Panc1 (cell line): ENCODE measurements at regions not wholly inside any gene's neighbourhood (a gene's known extent, or its start where the extent isn't known, plus 50 kb on each side); places are given as distances from the start of the nearest gene placed in this dataset.

Experiments used
- ATAC-seq: fragments of 200-7000 bp; cut with Tn5 transposase; 2 replicates; pipeline ENCODE4 v1.9.1; 2020; ENCODE audit warnings: mild to moderate bottlenecking, moderate library complexity
- BruUV-seq: library from RNA; stranded (reverse); fragments of 400-500 nt; replicated peaks from 2 replicates; lab custom pipeline; 2021; lab: Mats Ljungman, UMichigan
- CTCF ChIA-PET: fragments of 300-600 bp; sonication (Branson Sonifier 250); formaldehyde crosslinking; loops from one replicate; lab custom pipeline; 2022; ENCODE audit warnings: antibody characterized with exemption; lab: Charles Lee
- POLR2A ChIA-PET: fragments of 300-600 bp; sonication (Branson Sonifier 250); formaldehyde crosslinking; loops from one replicate; lab custom pipeline; 2022; ENCODE audit warnings: antibody characterized with exemption; lab: Charles Lee
- DNase-seq: peaks from one replicate; pipeline ENCODE4 v3.0.0-alpha.2; 2010; ENCODE audit warnings: low read depth, low spot score
- H3K27ac ChIP-seq: 2 replicates; pipeline ENCODE4 v1.5.1; 2011; ENCODE audit warnings: mild to moderate bottlenecking, low read length, inconsistent platforms
- H3K27me3 ChIP-seq: fragments of 200-500 bp; sonication (Bioruptor generic); 2 replicates; pipeline ENCODE4 v1.6.0; 2014; ENCODE audit warnings: low read length, inconsistent platforms; ENCODE audit not compliant: control insufficient read depth, insufficient read depth
- H3K36me3 ChIP-seq: fragments of 200-500 bp; sonication (Bioruptor generic); 2 replicates; pipeline ENCODE4 v1.5.1; 2014; ENCODE audit warnings: inconsistent platforms, mild to moderate bottlenecking, low read length, moderate library complexity; ENCODE audit not compliant: control insufficient read depth, insufficient read depth
- H3K4me1 ChIP-seq: 2 replicates; pipeline ENCODE4 v1.5.1; 2011; ENCODE audit warnings: inconsistent platforms, mild to moderate bottlenecking, low read length, moderate library complexity; ENCODE audit not compliant: control insufficient read depth, insufficient read depth
- H3K4me3 ChIP-seq, 2 experiments: 2 replicates each; pipeline ENCODE4 v1.5.1; 2011 to 2012; ENCODE audit warnings: low read depth in 2 of 2, low read length in 2 of 2, mild to moderate bottlenecking in 2 of 2, inconsistent platforms in 1 of 2, moderate library complexity in 1 of 2
- H3K9me3 ChIP-seq: fragments of 200-500 bp; sonication (Bioruptor generic); 2 replicates; pipeline ENCODE4 v1.5.1; 2014; ENCODE audit warnings: low read depth, mild to moderate bottlenecking, inconsistent platforms, low read length, moderate library complexity; ENCODE audit not compliant: control insufficient read depth, insufficient read depth
- POLR2AphosphoS5 ChIP-seq: IDR thresholded peaks from 2 replicates; pipeline ENCODE4 v1.6.1; 2012; ENCODE audit warnings: mild to moderate bottlenecking, low read depth, low read length, moderate library complexity
- REST ChIP-seq, 2 experiments: IDR thresholded peaks; 2 replicates each; pipeline ENCODE4 v1.6.1; 2011 to 2012; ENCODE audit warnings: low read depth in 2 of 2, control low read depth in 1 of 2, low read length in 1 of 2, mild to moderate bottlenecking in 1 of 2, moderate library complexity in 1 of 2; ENCODE audit not compliant: insufficient read depth in 1 of 2
- SIN3A ChIP-seq: IDR thresholded peaks from 2 replicates; pipeline ENCODE4 v1.6.1; 2012; ENCODE audit warnings: low read depth, mild to moderate bottlenecking, low read length, moderate library complexity, borderline replicate concordance; ENCODE audit not compliant: insufficient read depth
- TCF7L2 ChIP-seq: IDR thresholded peaks from 2 replicates; pipeline ENCODE4 v1.6.1; 2011; ENCODE audit warnings: mild to moderate bottlenecking, low read depth, low read length, inconsistent platforms
- in situ Hi-C: cut with HindIII; loops from 2 replicates; pipeline ENCODE4 v1.10.0; 2016; ENCODE audit warnings: low sequenced_read_pairs, low pct_unique_long_range_greater_than_20kb
- intact Hi-C: fragments of 100-400 bp; cut with micrococcal nuclease; formaldehyde crosslinking; loops from one replicate; pipeline ENCODE4 v1.10.0; 2022; ENCODE audit not compliant: unreplicated experiment
- TF ChIP-seq, protein P1 (sequence below): fragments of 450-650 bp; IDR thresholded peaks from 2 replicates; pipeline ENCODE4 v1.5.1; 2017; ENCODE audit warnings: mild to moderate bottlenecking

DNA sequence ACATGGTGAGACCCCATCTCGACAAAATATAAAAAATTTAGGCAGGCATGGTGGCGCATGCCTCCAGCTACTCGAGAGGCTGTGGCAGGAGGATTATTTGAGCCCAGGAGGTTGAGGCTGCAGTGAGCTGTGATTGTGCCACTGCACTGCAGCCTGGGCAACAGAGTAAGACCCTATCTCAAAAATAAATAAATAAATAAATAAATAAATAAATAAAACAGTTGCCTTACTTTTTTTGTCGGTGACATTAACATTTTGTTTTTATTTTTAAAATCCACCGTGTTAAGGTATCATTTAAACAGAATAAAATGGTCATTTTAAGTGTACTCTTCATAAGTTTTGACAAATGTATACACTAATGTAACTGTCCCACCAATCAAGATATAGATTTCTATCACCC lies 57.0 kb downstream of the RASL11A start:
- no peak for TF ChIP-seq SIN3A
- TF ChIP-seq TCF7L2: no peak
- no peak for TF ChIP-seq REST (IDR thresholded peaks at IDR 0.05; ENCODE audit: insufficient read depth in 1 of 2, low read depth in 2 of 2, low read length in 1 of 2)
- TF ChIP-seq, protein P1, sequence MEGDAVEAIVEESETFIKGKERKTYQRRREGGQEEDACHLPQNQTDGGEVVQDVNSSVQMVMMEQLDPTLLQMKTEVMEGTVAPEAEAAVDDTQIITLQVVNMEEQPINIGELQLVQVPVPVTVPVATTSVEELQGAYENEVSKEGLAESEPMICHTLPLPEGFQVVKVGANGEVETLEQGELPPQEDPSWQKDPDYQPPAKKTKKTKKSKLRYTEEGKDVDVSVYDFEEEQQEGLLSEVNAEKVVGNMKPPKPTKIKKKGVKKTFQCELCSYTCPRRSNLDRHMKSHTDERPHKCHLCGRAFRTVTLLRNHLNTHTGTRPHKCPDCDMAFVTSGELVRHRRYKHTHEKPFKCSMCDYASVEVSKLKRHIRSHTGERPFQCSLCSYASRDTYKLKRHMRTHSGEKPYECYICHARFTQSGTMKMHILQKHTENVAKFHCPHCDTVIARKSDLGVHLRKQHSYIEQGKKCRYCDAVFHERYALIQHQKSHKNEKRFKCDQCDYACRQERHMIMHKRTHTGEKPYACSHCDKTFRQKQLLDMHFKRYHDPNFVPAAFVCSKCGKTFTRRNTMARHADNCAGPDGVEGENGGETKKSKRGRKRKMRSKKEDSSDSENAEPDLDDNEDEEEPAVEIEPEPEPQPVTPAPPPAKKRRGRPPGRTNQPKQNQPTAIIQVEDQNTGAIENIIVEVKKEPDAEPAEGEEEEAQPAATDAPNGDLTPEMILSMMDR: no peak
- TF ChIP-seq POLR2AphosphoS5: no peak
- Histone ChIP-seq H3K9me3 (no peaks in the 10 kb centered on the region), H3K4me3 (no peak overlapping the region), H3K4me1 (no peaks in the 10 kb centered on the region), H3K27ac (no peak overlapping the region), H3K27me3 (no peaks in the 10 kb centered on the region), H3K36me3 (no peaks in the 10 kb centered on the region)
- no TSS peak for BruUV-seq
- in situ Hi-C loops: no loop called here
- no peak for ATAC-seq
- intact Hi-C loops: no loop called here
- CTCF ChIA-PET: no interaction called here
- no peak for DNase-seq
- POLR2A ChIA-PET: no interaction called here

DNA sequence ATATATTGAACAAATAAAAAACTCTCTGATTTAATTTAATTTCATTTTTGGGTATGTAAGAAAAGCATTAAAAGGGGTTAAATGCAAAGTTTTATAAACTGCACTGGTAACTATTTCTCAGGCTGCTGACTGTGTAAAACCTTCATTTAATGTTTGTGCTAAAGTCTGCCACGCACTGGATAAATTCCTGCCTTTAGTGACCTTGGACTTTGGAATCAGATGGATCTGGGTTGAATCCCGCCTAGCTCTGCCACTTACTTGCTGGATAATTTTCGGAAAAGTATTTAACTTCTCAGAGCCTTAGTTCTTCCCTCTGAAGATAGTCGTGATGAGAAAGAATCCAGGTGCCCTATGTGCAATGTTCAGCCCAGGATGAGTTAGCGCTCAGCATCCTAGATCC lies 58.6 kb downstream of the RASL11A start:
- DNase-seq (no peak), ATAC-seq (no peak)
- Histone ChIP-seq H3K4me1 (no peaks in the 10 kb centered on the region), H3K9me3 (no peaks in the 10 kb centered on the region), H3K36me3 (no peaks in the 10 kb centered on the region), H3K27me3 (no peaks in the 10 kb centered on the region), H3K4me3 (no peak overlapping the region), H3K27ac (no peak overlapping the region)
- ChIA-PET POLR2A (no interaction called here), CTCF (no interaction called here)
- no peak for TF ChIP-seq POLR2AphosphoS5
- TF ChIP-seq, protein P1: no peak
- TF ChIP-seq TCF7L2: no peak
- BruUV-seq: no TSS peak
- in situ Hi-C loops (no loop called here), intact Hi-C loops (no loop called here)
